ENCODE measurements at regions not wholly inside any gene's neighbourhood (a gene's known extent, or its start where the extent isn't known, plus 50 kb on each side); places are given as distances from the start of the nearest gene placed in this dataset.
"Not testable (repeated sequence)": the region's sequence is repeated elsewhere in the genome, so short reads cannot be mapped to it uniquely, and the experiment has no call there.

DNA sequence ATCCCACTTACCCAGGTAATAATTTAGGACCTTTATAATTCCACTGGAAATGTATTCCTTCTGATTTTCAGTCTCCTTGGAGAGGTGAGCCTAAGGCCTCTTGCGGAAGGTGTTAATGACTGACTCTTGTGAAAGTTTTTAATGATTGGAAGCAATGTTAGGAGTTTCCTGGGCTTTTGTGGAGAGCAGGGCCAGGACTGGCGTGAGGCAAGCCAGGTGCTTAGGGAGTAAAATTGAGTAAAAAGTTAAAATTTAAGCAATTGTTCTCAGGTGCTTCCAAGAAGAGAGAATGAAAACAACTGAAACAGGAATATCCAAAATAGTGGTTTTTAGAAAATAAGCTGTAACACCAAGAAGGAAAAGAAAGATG is 130.6 kb upstream of the TGFBR2 start:
- no peak for DNase-seq

- no peak for DNase-seq
Observed at GRCh38 chr3:30476368-30477084, 129.9 kb upstream of the TGFBR2 start.

GRCh38 chr3:30477149-30477921 is 129.1 kb upstream of the TGFBR2 start:
- DNase-seq: no peak

GRCh38 chr3:30479737-30480136 is 126.7 kb upstream of the TGFBR2 start:
- DNase-seq: not testable (repeated sequence)

DNA sequence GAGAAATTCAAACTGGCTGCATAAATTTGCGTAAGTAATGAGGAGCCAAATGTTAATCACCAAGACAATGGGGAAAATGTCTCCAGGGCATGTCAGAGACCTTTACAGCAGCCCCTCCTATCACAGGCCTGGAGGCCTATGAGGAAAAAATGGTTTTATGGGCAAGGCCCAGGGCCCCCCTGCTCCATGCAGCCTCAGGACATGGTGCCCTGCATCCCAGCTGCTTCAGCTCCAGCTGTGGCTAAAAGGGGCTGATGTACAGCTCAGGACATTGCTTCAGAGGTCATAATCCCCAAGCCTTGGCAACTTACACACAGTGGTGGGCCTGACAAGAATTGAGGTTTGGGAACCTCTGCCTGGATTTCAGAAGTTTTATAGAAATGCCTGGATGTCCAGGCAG is 126.2 kb upstream of the TGFBR2 start:
- not testable (repeated sequence) for DNase-seq

GRCh38 chr3:30480587-30480986 is 125.8 kb upstream of the TGFBR2 start:
- no peak for DNase-seq

- DNase-seq: no peak
Observed at GRCh38 chr3:30481241-30481640, 125.2 kb upstream of the TGFBR2 start.

- not testable (repeated sequence) for DNase-seq
Observed at GRCh38 chr3:30484229-30484628, 122.2 kb upstream of the TGFBR2 start.

DNA sequence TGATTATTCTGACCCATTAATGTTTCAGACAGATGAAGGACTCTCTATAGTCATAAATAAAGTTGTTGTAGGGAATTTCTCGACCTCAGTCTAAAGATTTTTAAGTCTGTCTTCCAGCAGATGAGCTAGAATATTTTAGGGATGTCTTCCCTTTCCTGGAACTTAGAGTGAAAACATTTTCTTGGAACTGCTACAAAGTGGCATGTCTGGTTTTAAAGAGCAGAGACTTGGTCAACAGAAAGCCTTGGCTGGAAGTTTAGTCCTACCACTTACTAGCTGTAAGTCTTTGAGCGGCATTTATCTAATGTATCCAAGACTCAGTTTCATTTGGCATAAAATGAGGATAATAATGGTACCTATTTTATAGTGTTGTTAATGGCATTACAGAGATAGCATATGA is 120.0 kb upstream of the TGFBR2 start:
- no peak for DNase-seq

- no peak for DNase-seq
Observed at GRCh38 chr3:30488070-30488756, 118.2 kb upstream of the TGFBR2 start.

DNA sequence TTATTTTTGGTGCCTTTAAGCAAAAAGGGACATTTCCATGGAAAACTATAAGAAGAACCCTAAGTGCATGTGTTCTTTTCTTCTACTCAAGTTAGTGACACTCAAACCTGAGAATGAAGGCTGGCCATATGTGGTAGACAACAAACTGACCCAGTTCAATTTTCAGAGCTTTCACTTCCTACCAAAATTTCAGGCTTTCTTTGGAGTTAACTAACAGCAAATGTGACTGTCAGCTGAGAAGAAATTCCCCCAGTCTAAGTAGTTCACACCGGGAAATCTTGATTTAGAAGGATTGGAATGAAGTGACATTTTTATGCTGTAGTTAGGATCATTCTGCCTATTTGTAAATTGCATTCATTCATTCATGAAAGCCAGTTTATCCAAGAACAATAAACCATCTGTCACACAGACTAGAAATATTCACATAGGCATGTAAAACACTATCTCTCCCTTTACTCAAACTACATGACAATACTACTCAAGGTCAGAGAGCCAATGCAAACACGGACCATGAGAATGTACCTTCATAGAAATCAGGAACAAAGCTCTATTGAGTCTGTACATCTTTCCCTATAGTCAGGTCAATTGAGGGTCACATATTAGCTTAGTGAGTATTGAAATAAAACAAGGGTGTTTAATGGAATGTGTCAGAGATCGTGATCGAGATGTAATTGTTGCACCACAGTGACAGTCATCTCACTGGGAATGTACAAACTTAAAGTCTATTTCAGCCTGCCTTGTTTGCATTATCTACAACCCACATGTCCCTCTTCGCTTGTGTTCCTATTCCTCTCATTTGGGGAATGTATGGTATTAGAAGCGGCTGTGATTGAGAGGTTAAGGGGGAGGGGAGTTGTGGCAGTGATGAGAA is 113.8 kb upstream of the TGFBR2 start:
- no peak for DNase-seq

DNA sequence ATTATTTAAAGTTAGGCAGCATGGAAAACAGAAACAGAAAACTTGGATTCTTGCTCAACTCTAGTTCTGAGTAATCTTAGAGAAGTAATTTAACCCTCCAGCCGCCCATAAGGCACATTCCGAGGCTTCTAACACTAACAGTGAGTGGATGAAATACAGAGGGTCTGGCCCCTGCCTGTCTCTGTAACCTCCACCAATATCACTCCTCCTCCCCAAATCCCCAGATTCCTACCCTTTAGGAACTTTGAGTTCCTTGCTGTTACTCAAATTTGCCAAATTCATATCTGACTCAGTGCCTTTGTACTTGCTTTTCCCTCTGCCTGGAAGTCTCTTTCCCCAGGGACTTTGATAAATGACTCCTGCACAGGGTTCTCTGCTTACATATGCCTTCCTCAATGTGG is 112.5 kb upstream of the TGFBR2 start:
- no peak for DNase-seq

DNA sequence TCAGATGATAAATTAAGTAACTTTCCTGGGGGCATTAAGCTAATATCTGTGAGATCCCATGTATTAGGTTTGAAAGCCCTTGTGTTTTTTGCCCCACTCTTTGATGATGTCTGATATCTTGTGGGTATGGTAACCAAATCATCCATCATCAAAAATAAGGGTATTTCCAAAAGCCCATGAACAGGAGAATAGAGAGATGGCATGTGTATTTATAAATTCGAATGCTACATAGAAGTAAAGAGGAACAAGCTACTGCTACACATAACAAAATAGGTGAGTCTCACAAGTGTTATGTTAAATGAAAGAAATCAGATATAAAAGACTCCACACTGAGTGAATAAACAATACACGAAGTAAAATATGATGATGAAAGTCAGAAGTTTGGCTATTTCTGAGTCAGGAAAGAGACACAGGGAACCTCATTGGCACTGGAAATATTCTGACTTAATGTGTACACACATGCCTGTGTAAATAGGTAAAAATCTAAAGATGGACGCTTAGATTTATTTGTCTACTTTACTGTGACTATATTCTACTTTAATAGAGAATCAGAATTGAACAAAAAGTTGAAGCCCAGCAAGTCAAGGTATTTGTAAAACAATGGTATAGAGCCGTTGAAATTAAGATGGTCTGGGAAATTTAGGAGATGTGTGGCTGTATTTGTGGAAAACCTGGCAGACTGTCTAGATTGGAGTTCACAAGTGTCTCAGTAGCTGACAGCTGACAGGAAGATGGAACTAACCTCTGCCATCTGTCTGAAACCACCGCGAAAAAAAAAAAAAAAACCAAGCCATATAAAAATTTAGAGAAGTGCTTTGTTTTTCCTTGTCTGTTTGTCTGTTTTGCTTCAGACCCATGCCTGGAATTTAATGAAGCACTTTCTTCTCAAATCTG is 111.0 kb upstream of the TGFBR2 start:
- DNase-seq: no peak

GRCh38 chr3:30496066-30496966 is 110.1 kb upstream of the TGFBR2 start:
- DNase-seq: no peak

DNA sequence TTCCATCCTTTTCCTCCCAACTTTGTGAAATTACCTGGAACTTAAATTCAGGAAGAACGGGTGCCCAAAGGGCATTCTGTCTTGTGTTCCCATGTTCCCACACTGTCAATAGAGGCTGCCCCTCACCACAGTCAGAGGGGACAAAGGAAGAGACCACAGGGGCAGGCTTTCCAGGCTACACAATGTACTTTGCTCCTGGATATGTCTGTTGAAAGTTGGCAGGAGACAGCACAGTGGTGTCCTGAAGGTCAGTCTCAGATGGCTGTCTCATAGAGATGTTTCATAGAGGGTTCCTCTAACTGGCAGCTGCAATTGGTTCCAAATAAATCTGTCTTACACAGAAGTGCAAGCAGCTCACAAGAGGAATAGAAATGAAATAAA is 107.8 kb upstream of the TGFBR2 start:
- DNase-seq: no peak

GRCh38 chr3:30500666-30501399 is 105.6 kb upstream of the TGFBR2 start:
- no peak for DNase-seq

DNA sequence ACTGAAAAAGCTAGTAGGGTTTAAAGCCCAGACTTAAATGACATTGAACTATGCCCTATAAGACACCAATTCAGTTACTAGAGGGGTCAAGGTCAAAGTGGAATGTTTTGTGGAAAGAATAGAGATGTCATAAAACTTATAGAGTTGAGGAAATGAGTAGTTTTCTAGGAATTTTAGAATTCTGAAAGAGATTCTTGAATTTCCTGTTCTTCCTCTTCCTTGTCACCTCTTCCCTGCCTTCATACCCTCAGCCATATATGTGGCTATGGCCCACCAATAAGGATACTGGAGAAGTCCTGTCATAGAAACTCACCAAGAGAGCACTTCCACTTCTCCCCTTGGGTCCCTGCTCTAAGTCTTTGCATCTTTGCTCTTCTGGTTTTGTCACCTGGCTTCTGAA is 104.9 kb upstream of the TGFBR2 start:
- no peak for DNase-seq

- DNase-seq: no peak
Observed at GRCh38 chr3:30502051-30502741, 104.2 kb upstream of the TGFBR2 start.

DNA sequence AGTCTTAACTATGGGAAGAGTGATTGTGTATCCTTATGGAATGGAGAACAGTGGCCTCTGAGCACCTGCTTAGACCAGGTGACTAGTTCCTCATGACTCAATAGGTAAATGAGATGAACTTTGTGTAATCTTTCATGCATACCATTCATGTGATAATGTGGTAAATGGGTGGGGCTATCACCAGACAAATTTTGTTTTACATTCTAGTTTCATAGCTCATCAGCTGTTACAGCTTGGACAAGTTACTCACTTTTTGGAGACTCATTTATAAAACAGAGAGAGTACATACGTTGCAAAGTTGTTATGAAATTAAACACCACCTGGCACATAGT is 103.7 kb upstream of the TGFBR2 start:
- DNase-seq: no peak

- DNase-seq: no peak
Observed at GRCh38 chr3:30503446-30503845, 103.0 kb upstream of the TGFBR2 start.

Data from DMS153 (cell line).